ENCODE measurements at regions not wholly inside any gene's neighbourhood (a gene's known extent, or its start where the extent isn't known, plus 50 kb on each side); places are given as distances from the start of the nearest gene placed in this dataset.

- TF ChIP-seq TCF12 (IDR thresholded peaks at IDR 0.05; ENCODE audit: low read depth), result no peak
- no peak for TF ChIP-seq CEBPB (IDR thresholded peaks at IDR 0.05)
Measured at GRCh38 chr19:34867631-34868030, 59.1 kb upstream of the ZNF30 start.
